HCT116 (cell line): ENCODE measurements at regions not wholly inside any gene's neighbourhood (a gene's known extent, or its start where the extent isn't known, plus 50 kb on each side); places are given as distances from the start of the nearest gene placed in this dataset.

ENCODE experiments used
- ATF3 ChIP-seq: IDR thresholded peaks from 2 replicates; pipeline ENCODE4 v1.6.1; 2012
- CTCF ChIP-seq, 3 experiments: fragments of 200-600 bp in 1 of 3; sonication (generic) in 1 of 3; IDR thresholded peaks in 2 of 3; conservative IDR thresholded peaks in 1 of 3; 2 replicates each; pipeline ENCODE4 v1.5.1; 2012 to 2017; ENCODE audit warnings: low read depth in 2 of 3, low read length in 2 of 3, antibody characterized with exemption in 1 of 3, borderline replicate concordance in 1 of 3, control low read depth in 1 of 3, mild to moderate bottlenecking in 1 of 3, mixed read lengths in 1 of 3, mixed run types in 1 of 3, moderate library complexity in 1 of 3; ENCODE audit not compliant: insufficient read depth in 1 of 3
- EGR1 ChIP-seq: IDR thresholded peaks from 2 replicates; pipeline ENCODE4 v1.6.1; 2012; ENCODE audit warnings: low read depth
- ELF1 ChIP-seq: IDR thresholded peaks from 2 replicates; pipeline ENCODE4 v1.6.1; 2012; ENCODE audit warnings: low read depth, borderline replicate concordance
- EZH2 ChIP-seq: fragments of 200-600 bp; sonication (generic); IDR thresholded peaks from 2 replicates; pipeline ENCODE4 v1.6.1; 2017; ENCODE audit warnings: antibody characterized with exemption, mixed run types
- EZH2phosphoT487 ChIP-seq: fragments of 200-600 bp; IDR thresholded peaks from 2 replicates; pipeline ENCODE4 v1.6.1; 2018; ENCODE audit warnings: antibody characterized with exemption, borderline replicate concordance
- MAX ChIP-seq: IDR thresholded peaks from 2 replicates; pipeline ENCODE4 v1.6.1; 2012
- POLR2A ChIP-seq: IDR thresholded peaks from 2 replicates; pipeline ENCODE4 v1.7.0; 2011; ENCODE audit warnings: borderline replicate concordance; ENCODE audit not compliant: insufficient read depth, insufficient read length; ENCODE audit errors: extremely low read depth
- POLR2AphosphoS5 ChIP-seq: IDR thresholded peaks from 2 replicates; pipeline ENCODE4 v1.6.1; 2011; ENCODE audit warnings: mild to moderate bottlenecking, low read depth, low read length, moderate library complexity
- RAD21 ChIP-seq: IDR thresholded peaks from 2 replicates; pipeline ENCODE4 v1.6.1; 2012; ENCODE audit warnings: low read depth, mild to moderate bottlenecking
- REST ChIP-seq: IDR thresholded peaks from 2 replicates; pipeline ENCODE4 v1.6.1; 2012; ENCODE audit warnings: low read depth
- ZNF274 ChIP-seq: fragments of 200-500 bp; sonication (Bioruptor generic); IDR thresholded peaks from 2 replicates; pipeline ENCODE4 v1.6.1; 2014; ENCODE audit warnings: mild to moderate bottlenecking, low read depth, low read length, inconsistent platforms

- TF ChIP-seq POLR2AphosphoS5 (no peak), ATF3 (no peak), POLR2A (no peak), CTCF (IDR thresholded peaks at IDR 0.05 in 2 of 3, conservative IDR thresholded peaks at IDR 0.05 in 1 of 3; ENCODE audit: borderline replicate concordance in 1 of 3, insufficient read depth in 1 of 3, low read depth in 2 of 3, low read length in 2 of 3) (no peak), MAX (no peak), RAD21 (no peak), EZH2phosphoT487 (no peak), REST (no peak), EGR1 (no peak), ZNF274 (no peak), ELF1 (no peak), EZH2 (no peak)
These were observed 667.9 kb downstream of the BCL11A start for GRCh38 chr2:59885541-59885940.
